ENCODE measurements at regions not wholly inside any gene's neighbourhood (a gene's known extent, or its start where the extent isn't known, plus 50 kb on each side); places are given as distances from the start of the nearest gene placed in this dataset.

DNA sequence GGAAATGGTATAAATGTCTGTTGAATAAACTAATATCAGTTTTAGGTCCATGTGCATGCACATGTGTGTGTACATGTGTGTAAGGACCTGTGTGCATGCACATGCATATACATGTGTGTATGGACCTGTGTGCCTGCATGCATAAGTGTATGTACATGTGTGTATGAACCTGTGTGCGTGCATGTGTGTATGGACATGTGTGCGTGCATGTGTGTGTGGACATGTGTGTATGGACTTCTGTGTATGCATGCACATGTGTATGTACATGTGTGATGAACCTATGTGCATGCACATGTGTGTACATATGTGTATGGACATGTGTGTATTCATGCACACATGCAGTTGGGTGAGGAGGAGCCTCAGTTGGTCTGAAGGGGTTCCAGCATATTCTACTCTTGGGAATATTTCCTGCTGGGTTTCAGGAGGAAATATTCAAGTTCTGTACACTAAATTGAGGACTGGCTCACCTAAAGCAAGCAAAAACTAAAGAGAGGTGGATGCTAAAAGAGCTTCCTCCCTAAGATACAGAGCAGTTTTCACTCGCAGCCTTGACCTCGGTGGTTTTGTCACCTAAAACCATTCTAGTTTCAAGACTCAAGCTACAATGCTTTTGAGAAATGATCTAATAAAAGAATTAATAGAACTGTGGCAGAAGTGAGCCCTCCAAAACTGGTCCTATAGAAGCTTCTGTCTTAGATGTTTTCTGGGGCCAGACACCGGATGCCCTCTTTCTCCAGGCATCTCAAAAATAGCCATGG is 742.8 kb downstream of the MAFB start:
- WGBS (ENCODE audit: low lambda C conversion rate, missing lambda C conversion rate) = 78% methylated on average over 5 of the region's 5 CpGs
- H3K4me3 ChIP-seq = no peak overlapping the region
- H3K36me3 ChIP-seq (replicated peaks; ENCODE audit: insufficient read depth, low read depth) = no peaks in the 10 kb centered on the region
- DNase-seq (ENCODE audit: low spot score) = no peak
- no peak overlapping the region for H3K4me2 ChIP-seq
- no peak overlapping the region for H3K27ac ChIP-seq
- H3K4me1 ChIP-seq (ENCODE audit: insufficient read depth) = no peaks in the 10 kb centered on the region
- no peaks in the 10 kb centered on the region for H3K79me2 ChIP-seq
- no peaks in the 10 kb centered on the region for H3K9me3 ChIP-seq (ENCODE audit: low read depth)
- no peaks in the 10 kb centered on the region for H3K9me2 ChIP-seq (replicated peaks; ENCODE audit: insufficient read depth)
- H2AFZ ChIP-seq = no peak overlapping the region
- no peak for TF ChIP-seq EZH2phosphoT487 (IDR thresholded peaks at IDR 0.05; ENCODE audit: low read depth, severe bottlenecking, unreplicated experiment)
- TF ChIP-seq, protein P1, sequence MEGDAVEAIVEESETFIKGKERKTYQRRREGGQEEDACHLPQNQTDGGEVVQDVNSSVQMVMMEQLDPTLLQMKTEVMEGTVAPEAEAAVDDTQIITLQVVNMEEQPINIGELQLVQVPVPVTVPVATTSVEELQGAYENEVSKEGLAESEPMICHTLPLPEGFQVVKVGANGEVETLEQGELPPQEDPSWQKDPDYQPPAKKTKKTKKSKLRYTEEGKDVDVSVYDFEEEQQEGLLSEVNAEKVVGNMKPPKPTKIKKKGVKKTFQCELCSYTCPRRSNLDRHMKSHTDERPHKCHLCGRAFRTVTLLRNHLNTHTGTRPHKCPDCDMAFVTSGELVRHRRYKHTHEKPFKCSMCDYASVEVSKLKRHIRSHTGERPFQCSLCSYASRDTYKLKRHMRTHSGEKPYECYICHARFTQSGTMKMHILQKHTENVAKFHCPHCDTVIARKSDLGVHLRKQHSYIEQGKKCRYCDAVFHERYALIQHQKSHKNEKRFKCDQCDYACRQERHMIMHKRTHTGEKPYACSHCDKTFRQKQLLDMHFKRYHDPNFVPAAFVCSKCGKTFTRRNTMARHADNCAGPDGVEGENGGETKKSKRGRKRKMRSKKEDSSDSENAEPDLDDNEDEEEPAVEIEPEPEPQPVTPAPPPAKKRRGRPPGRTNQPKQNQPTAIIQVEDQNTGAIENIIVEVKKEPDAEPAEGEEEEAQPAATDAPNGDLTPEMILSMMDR (IDR thresholded peaks at IDR 0.05; ENCODE audit: poor library complexity) = no peak
- H4K20me1 ChIP-seq (ENCODE audit: insufficient read depth, poor library complexity, severe bottlenecking) = no peaks in the 10 kb centered on the region
- no peaks in the 10 kb centered on the region for H3K27me3 ChIP-seq

DNA sequence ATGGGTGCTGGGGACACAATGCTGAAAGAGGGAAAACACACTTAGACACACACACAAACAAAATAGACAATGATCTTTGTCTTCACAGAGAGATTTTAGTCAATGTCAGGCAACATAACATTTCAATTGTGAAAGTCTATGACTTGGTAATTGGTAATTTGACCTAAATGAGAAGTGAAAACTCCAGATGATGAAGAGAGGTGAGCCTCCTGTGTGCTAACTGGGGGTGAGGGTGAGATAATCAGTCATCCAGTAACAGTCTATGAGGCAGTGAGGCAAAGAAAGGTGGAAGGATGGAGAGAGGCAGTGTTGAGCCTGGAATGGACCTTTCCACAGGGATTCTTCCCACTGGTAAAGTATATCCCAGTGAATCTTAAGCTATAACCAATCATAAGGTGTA is 744.2 kb downstream of the MAFB start:
- no peak for TF ChIP-seq EZH2 (IDR thresholded peaks at IDR 0.05; ENCODE audit: borderline replicate concordance)
- no peak for TF ChIP-seq EZH2phosphoT487 (IDR thresholded peaks at IDR 0.05; ENCODE audit: low read depth, severe bottlenecking, unreplicated experiment)
- TF ChIP-seq, protein P1 (IDR thresholded peaks at IDR 0.05; ENCODE audit: poor library complexity) = no peak
- H3K4me1 ChIP-seq (ENCODE audit: insufficient read depth) = no peaks in the 10 kb centered on the region
- DNase-seq (ENCODE audit: low spot score) = no peak
- no peaks in the 10 kb centered on the region for H3K36me3 ChIP-seq (replicated peaks; ENCODE audit: insufficient read depth, low read depth)
- H2AFZ ChIP-seq = no peak overlapping the region
- H4K20me1 ChIP-seq (ENCODE audit: insufficient read depth, poor library complexity, severe bottlenecking) = no peaks in the 10 kb centered on the region
- no peaks in the 10 kb centered on the region for H3K9me3 ChIP-seq (ENCODE audit: low read depth)
- H3K4me2 ChIP-seq = no peak overlapping the region
- no peaks in the 10 kb centered on the region for H3K79me2 ChIP-seq
- H3K4me3 ChIP-seq = no peak overlapping the region
- no peak overlapping the region for H3K27ac ChIP-seq
- H3K9me2 ChIP-seq (replicated peaks; ENCODE audit: insufficient read depth) = no peaks in the 10 kb centered on the region
- H3K27me3 ChIP-seq = no peaks in the 10 kb centered on the region

GRCh38 chr20:39943336-39943735 is 745.7 kb downstream of the MAFB start:
- Histone ChIP-seq H3K27me3 (no peaks in the 10 kb centered on the region), H3K4me1 (ENCODE audit: insufficient read depth) (no peaks in the 10 kb centered on the region), H2AFZ (no peak overlapping the region), H3K9me3 (ENCODE audit: low read depth) (no peaks in the 10 kb centered on the region), H4K20me1 (ENCODE audit: insufficient read depth, poor library complexity, severe bottlenecking) (no peaks in the 10 kb centered on the region), H3K4me3 (no peak overlapping the region), H3K79me2 (no peaks in the 10 kb centered on the region), H3K9me2 (replicated peaks; ENCODE audit: insufficient read depth) (no peaks in the 10 kb centered on the region), H3K36me3 (replicated peaks; ENCODE audit: insufficient read depth, low read depth) (no peaks in the 10 kb centered on the region), H3K4me2 (no peak overlapping the region), H3K27ac (no peak overlapping the region)
- TF ChIP-seq EZH2phosphoT487 (IDR thresholded peaks at IDR 0.05; ENCODE audit: low read depth, severe bottlenecking, unreplicated experiment) = no peak
- WGBS (ENCODE audit: low lambda C conversion rate, missing lambda C conversion rate) = 90% methylated on average over 6 of the region's 6 CpGs
- DNase-seq (ENCODE audit: low spot score) = no peak

GRCh38 chr20:39941245-39941644 is 747.8 kb downstream of the MAFB start:
- H4K20me1 ChIP-seq (ENCODE audit: insufficient read depth, poor library complexity, severe bottlenecking) = no peaks in the 10 kb centered on the region
- H3K27ac ChIP-seq = no peak overlapping the region
- no peaks in the 10 kb centered on the region for H3K36me3 ChIP-seq (replicated peaks; ENCODE audit: insufficient read depth, low read depth)
- H2AFZ ChIP-seq = no peak overlapping the region
- H3K4me3 ChIP-seq = no peak overlapping the region
- no peaks in the 10 kb centered on the region for H3K9me3 ChIP-seq (ENCODE audit: low read depth)
- H3K27me3 ChIP-seq = no peaks in the 10 kb centered on the region
- H3K79me2 ChIP-seq = no peaks in the 10 kb centered on the region
- no peak overlapping the region for H3K4me2 ChIP-seq
- DNase-seq (ENCODE audit: low spot score) = no peak
- TF ChIP-seq EZH2 (IDR thresholded peaks at IDR 0.05; ENCODE audit: borderline replicate concordance) (no peak), EZH2phosphoT487 (IDR thresholded peaks at IDR 0.05; ENCODE audit: low read depth, severe bottlenecking, unreplicated experiment) (no peak)
- TF ChIP-seq, protein P1 (IDR thresholded peaks at IDR 0.05; ENCODE audit: poor library complexity) = no peak
- 54% methylated on average over 1 of the region's 1 CpG for WGBS (ENCODE audit: low lambda C conversion rate, missing lambda C conversion rate)
- no peaks in the 10 kb centered on the region for H3K9me2 ChIP-seq (replicated peaks; ENCODE audit: insufficient read depth)
- H3K4me1 ChIP-seq (ENCODE audit: insufficient read depth) = no peaks in the 10 kb centered on the region
